Upper lobe of right lung (tissue), 1 donor: ENCODE measurements at regions not wholly inside any gene's neighbourhood (a gene's known extent, or its start where the extent isn't known, plus 50 kb on each side); places are given as distances from the start of the nearest gene placed in this dataset.

Source experiments
- ATAC-seq: fragments of 200-7000 bp; cut with Tn5 transposase; one replicate; pipeline ENCODE4 v1.9.1; 2020; ENCODE audit warnings: mild to moderate bottlenecking, moderate library complexity
- DNase-seq: peaks from one replicate; pipeline ENCODE4 v3.0.0-alpha.2; 2020
- H3K27ac ChIP-seq: fragments of 200-600 bp; one replicate; pipeline ENCODE4 v1.8.0; 2022
- H3K27me3 ChIP-seq: fragments of 200-600 bp; one replicate; pipeline ENCODE4 v1.8.0; 2022; ENCODE audit warnings: mild to moderate bottlenecking
- H3K36me3 ChIP-seq: fragments of 200-600 bp; one replicate; pipeline ENCODE4 v1.8.0; 2022
- H3K4me1 ChIP-seq: fragments of 200-600 bp; one replicate; pipeline ENCODE4 v1.8.0; 2022
- H3K4me3 ChIP-seq: fragments of 200-600 bp; one replicate; pipeline ENCODE4 v1.8.0; 2022; ENCODE audit warnings: mild to moderate bottlenecking
- H3K9me3 ChIP-seq: fragments of 200-600 bp; one replicate; pipeline ENCODE4 v1.8.0; 2022
- intact Hi-C: fragments of 100-400 bp; cut with DNase I; formaldehyde crosslinking; loops from one replicate; pipeline ENCODE4 v1.11.0; 2022
- TF ChIP-seq, protein P1 (sequence below): fragments of 200-600 bp; IDR thresholded peaks from one replicate; pipeline ENCODE4 v1.8.0; 2022; ENCODE audit warnings: antibody characterized with exemption
- donor health status: DM: no; HTN: yes; CAD: no; lungs with severe emphysema.

DNA sequence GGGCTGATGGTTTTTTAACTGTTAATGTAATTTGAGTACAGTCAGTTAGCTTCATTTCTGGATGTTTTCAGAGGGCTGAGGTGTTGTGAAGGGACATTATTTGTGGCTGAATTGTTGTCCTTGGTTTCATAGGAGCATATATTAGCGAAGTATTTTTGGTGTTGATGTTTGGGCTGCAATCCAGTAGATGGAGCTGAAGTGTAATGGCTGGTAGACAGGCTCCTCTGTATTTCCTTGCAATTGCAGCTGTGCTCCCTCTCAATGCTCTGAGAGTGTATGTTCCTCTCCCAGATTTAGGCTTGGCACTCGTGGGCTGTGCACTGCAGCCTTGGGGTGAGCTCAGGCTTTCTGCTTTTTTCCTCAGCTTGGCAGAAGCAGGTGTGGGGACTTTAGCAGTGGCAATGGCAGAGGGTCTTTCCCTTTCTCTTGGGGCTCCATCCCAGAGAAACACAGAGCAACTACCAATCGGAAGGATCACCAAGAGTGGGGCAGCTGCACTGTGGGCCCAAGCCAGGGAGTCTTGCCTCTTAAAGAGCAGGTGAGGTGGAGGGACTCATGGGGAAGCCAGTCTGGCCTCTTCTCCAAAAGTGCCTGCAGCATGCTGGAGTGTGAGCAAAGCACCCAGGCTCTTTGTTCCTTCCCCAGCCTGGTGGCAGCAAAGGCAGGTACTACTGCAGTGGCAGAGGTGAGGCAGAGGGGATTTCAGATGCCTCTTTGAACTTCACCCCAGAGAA, 544.4 kb downstream of the SH2D4B start:
- H3K4me3 ChIP-seq, result no peak overlapping the region
- H3K9me3 ChIP-seq, result no peaks in the 10 kb centered on the region
- ATAC-seq (no peak), DNase-seq (no peak)
- no peak overlapping the region for H3K27ac ChIP-seq
- H3K4me1 ChIP-seq, result no peaks in the 10 kb centered on the region
- no peaks in the 10 kb centered on the region for H3K36me3 ChIP-seq
- TF ChIP-seq, protein P1, sequence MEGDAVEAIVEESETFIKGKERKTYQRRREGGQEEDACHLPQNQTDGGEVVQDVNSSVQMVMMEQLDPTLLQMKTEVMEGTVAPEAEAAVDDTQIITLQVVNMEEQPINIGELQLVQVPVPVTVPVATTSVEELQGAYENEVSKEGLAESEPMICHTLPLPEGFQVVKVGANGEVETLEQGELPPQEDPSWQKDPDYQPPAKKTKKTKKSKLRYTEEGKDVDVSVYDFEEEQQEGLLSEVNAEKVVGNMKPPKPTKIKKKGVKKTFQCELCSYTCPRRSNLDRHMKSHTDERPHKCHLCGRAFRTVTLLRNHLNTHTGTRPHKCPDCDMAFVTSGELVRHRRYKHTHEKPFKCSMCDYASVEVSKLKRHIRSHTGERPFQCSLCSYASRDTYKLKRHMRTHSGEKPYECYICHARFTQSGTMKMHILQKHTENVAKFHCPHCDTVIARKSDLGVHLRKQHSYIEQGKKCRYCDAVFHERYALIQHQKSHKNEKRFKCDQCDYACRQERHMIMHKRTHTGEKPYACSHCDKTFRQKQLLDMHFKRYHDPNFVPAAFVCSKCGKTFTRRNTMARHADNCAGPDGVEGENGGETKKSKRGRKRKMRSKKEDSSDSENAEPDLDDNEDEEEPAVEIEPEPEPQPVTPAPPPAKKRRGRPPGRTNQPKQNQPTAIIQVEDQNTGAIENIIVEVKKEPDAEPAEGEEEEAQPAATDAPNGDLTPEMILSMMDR, result no peak
- intact Hi-C loops, result no loop called here
- H3K27me3 ChIP-seq, result no peaks in the 10 kb centered on the region

DNA sequence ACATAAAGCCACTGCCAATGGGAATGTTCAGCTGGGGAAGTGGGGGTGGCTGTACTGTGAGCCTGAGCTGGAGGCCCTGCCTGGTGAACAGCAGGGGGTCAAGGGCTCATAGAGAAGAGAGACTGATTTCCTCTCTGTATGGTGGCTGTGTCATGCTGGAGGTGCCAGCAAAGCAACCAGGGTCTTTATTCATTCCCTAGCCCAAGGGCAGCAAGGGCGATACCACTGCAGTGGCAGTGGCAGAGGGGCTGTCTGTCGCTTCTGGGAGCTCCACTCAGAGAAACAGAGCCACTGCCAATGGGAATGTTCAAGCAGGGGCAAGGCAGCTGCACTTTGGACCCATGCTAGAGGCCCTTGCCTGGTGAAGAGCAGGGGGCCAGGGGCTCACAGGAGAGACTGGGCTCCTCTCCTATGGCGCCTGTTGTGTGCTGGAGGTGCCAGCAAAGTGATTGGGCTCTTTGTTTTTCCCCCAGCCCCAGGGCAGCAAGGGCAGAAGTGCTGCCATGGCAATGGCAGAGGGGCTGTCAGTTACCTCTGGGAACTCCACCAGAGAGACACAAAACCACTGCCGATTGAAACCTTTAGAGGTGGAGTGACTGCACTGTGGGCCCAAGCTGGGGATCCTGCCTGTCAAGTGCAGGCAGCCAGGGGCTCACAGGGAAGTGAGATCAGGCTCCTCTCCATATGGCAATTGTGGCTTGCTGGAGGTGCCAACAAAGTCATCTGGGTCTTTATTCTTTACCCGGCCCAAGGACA, 545.1 kb downstream of the SH2D4B start:
- no peak overlapping the region for H3K4me3 ChIP-seq
- ATAC-seq, result no peak
- no peaks in the 10 kb centered on the region for H3K9me3 ChIP-seq
- no peaks in the 10 kb centered on the region for H3K36me3 ChIP-seq
- intact Hi-C loops, result no loop called here
- H3K27ac ChIP-seq, result no peak overlapping the region
- TF ChIP-seq, protein P1, result no peak
- no peaks in the 10 kb centered on the region for H3K27me3 ChIP-seq
- no peak for DNase-seq
- no peaks in the 10 kb centered on the region for H3K4me1 ChIP-seq

DNA sequence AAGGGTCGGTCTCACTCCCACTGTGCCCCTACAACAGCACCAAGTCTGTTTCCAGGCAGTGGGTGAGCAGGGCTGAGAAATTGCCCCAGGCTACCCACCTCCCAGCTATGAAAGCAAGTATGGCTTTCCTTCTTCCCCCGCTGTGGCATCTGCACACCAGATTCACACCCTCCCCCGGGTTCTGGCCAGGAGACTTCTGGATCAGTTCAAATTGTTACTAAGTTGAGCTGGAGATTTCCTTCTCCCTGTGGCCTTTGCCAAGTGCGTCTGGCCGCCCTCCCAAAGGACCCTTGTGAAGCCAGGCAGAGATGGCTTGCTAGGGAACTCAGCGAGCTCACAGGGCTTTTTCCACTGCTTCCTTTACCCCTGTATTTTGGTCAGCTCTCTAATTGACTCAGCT, 555.4 kb downstream of the SH2D4B start:
- no peaks in the 10 kb centered on the region for H3K4me1 ChIP-seq
- intact Hi-C loops, result no loop called here
- ATAC-seq, result no peak
- no peak overlapping the region for H3K4me3 ChIP-seq
- no peak overlapping the region for H3K27ac ChIP-seq
- no peaks in the 10 kb centered on the region for H3K27me3 ChIP-seq
- TF ChIP-seq, protein P1, result no peak
- H3K9me3 ChIP-seq, result no peaks in the 10 kb centered on the region
- DNase-seq, result no peak
- H3K36me3 ChIP-seq, result no peaks in the 10 kb centered on the region

DNA sequence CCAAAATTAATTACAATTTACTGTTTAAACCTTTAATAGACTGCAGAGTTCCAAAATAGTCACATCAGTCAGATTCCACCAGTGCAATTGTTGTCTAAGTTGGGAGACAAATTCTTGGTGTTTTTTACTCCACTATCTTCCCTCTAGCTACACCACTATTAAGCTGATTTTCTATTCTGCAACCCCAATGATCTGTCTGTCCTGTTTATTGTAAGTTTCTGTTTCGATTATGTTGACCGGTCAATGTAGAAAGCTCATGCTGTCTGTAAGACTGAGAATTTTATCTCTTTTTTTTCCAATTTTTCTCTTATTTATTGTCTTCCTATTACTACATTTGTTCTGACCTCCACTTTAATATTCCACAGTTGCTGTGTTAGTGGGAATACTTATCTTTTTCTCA, 557.5 kb downstream of the SH2D4B start:
- Histone ChIP-seq H3K27me3 (no peaks in the 10 kb centered on the region), H3K4me3 (no peak overlapping the region), H3K9me3 (no peaks in the 10 kb centered on the region), H3K27ac (no peak overlapping the region), H3K36me3 (no peaks in the 10 kb centered on the region), H3K4me1 (no peaks in the 10 kb centered on the region)
- DNase-seq (no peak), ATAC-seq (no peak)
- intact Hi-C loops, result no loop called here
- TF ChIP-seq, protein P1, result no peak

DNA sequence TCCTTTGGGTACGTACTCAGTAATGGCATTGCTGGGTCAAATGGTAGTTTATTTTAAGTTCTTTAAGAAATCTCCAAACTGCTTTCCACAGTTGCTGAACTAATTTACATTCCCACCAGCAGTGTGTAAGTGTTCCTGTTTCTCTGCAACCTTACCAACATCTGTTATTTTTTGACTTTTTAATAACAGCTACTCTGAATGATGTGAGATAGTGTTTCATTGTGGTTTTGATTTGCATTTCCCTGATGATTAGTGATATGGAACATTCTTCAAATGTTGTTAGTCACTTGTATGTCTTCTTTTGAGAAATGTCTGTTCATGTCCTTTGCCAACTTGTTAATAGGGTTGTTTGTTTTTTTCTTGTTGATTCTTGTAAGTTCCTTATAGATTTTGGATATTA, 558.9 kb downstream of the SH2D4B start:
- no peaks in the 10 kb centered on the region for H3K4me1 ChIP-seq
- H3K27me3 ChIP-seq, result no peaks in the 10 kb centered on the region
- TF ChIP-seq, protein P1, result no peak
- no peak overlapping the region for H3K27ac ChIP-seq
- ATAC-seq, result no peak
- no peak for DNase-seq
- H3K4me3 ChIP-seq, result no peak overlapping the region
- no peaks in the 10 kb centered on the region for H3K9me3 ChIP-seq
- intact Hi-C loops, result no loop called here
- no peaks in the 10 kb centered on the region for H3K36me3 ChIP-seq
